Keratinocyte (primary cell): ENCODE measurements at regions not wholly inside any gene's neighbourhood (a gene's known extent, or its start where the extent isn't known, plus 50 kb on each side); places are given as distances from the start of the nearest gene placed in this dataset.

Source experiments
- DNase-seq: peaks from one replicate; pipeline ENCODE4 v3.0.0-alpha.2; 2011; ENCODE audit warnings: low read depth, missing footprints, low spot score
- FAIRE-seq: peaks from 2 replicates; lab custom pipeline; 2011; peaks lifted over from hg19 to GRCh38; lab: Jason Lieb, UNC
- H2AFZ ChIP-seq: 2 replicates; pipeline ENCODE4 v1.6.0; 2012; ENCODE audit warnings: low read length, control low read depth, inconsistent platforms; ENCODE audit not compliant: control insufficient read depth
- H3K27ac ChIP-seq: 2 replicates; pipeline ENCODE4 v1.5.1; 2011; ENCODE audit warnings: low read length; ENCODE audit not compliant: control insufficient read depth, insufficient read depth
- H3K27me3 ChIP-seq: 3 replicates; pipeline ENCODE4 v1.6.0; 2011; ENCODE audit warnings: low read length; ENCODE audit not compliant: control insufficient read depth, insufficient read depth; ENCODE audit errors: extremely low read depth
- H3K36me3 ChIP-seq, 2 experiments: 2 replicates in 1 of 2; 3 replicates in 1 of 2; pipeline ENCODE4 v1.5.1; 2011; ENCODE audit warnings: low read length in 2 of 2, mild to moderate bottlenecking in 1 of 2; ENCODE audit not compliant: control insufficient read depth in 2 of 2, insufficient read depth in 2 of 2; ENCODE audit errors: extremely low read depth in 1 of 2
- H3K4me1 ChIP-seq: 3 replicates; pipeline ENCODE4 v1.5.1; 2011; ENCODE audit warnings: low read length; ENCODE audit not compliant: control insufficient read depth, insufficient read depth; ENCODE audit errors: extremely low read depth
- H3K4me2 ChIP-seq: 3 replicates; pipeline ENCODE4 v1.6.0; 2011; ENCODE audit warnings: low read depth, low read length; ENCODE audit not compliant: control insufficient read depth, insufficient read depth; ENCODE audit errors: extremely low read depth
- H3K4me3 ChIP-seq, 3 experiments: fragments of 200-600 bp in 1 of 3; sonication (generic) in 1 of 3; 2 replicates in 2 of 3; 3 replicates in 1 of 3; pipeline ENCODE4 v1.5.1; 2011 to 2016; ENCODE audit warnings: low read length in 3 of 3, mild to moderate bottlenecking in 3 of 3, control low read depth in 2 of 3, inconsistent platforms in 1 of 3, low read depth in 1 of 3, mixed read lengths in 1 of 3, mixed run types in 1 of 3, moderate library complexity in 1 of 3; ENCODE audit not compliant: control insufficient read depth in 2 of 3, insufficient read depth in 2 of 3; ENCODE audit errors: extremely low read depth in 1 of 3
- H3K79me2 ChIP-seq: 2 replicates; pipeline ENCODE4 v1.6.0; 2012; ENCODE audit warnings: low read length; ENCODE audit not compliant: control insufficient read depth, insufficient read depth
- H3K9ac ChIP-seq: 3 replicates; pipeline ENCODE4 v1.6.0; 2011; ENCODE audit warnings: low read length; ENCODE audit not compliant: control insufficient read depth, insufficient read depth; ENCODE audit errors: extremely low read depth
- H3K9me1 ChIP-seq: 3 replicates; pipeline ENCODE4 v1.6.0; 2011; ENCODE audit warnings: low read length; ENCODE audit not compliant: control insufficient read depth, insufficient read depth; ENCODE audit errors: extremely low read depth
- H3K9me3 ChIP-seq: 2 replicates; pipeline ENCODE4 v1.5.1; 2012; ENCODE audit warnings: low read depth, low read length; ENCODE audit not compliant: control insufficient read depth
- H4K20me1 ChIP-seq: 3 replicates; pipeline ENCODE4 v1.6.0; 2011; ENCODE audit warnings: low read length; ENCODE audit not compliant: control insufficient read depth, insufficient read depth; ENCODE audit errors: extremely low read depth
- EZH2 ChIP-seq: IDR thresholded peaks from one replicate; pipeline ENCODE4 v1.6.1; 2012; ENCODE audit warnings: inconsistent platforms, mild to moderate bottlenecking, low read length, moderate library complexity
- dilution Hi-C: fragments of 300-500 bp; cut with MboI; formaldehyde crosslinking; loops from one replicate; pipeline ENCODE4 v1.7.0; 2020; ENCODE audit warnings: low sequenced_read_pairs; ENCODE audit not compliant: extremely low pct_ligation_motif_present
- TF ChIP-seq, protein P1 (sequence below), 3 experiments: IDR thresholded peaks in 1 of 3; conservative IDR thresholded peaks in 1 of 3; optimal IDR thresholded peaks in 1 of 3; 2 replicates in 2 of 3; 3 replicates in 1 of 3; pipeline versions ENCODE3 to v1.5.1; 2011; ENCODE audit warnings: low read length in 3 of 3, mild to moderate bottlenecking in 3 of 3, moderate library complexity in 2 of 3, control low read depth in 1 of 3, inconsistent platforms in 1 of 3; ENCODE audit not compliant: insufficient read depth in 2 of 3; ENCODE audit errors: extremely low read depth in 1 of 3

DNA sequence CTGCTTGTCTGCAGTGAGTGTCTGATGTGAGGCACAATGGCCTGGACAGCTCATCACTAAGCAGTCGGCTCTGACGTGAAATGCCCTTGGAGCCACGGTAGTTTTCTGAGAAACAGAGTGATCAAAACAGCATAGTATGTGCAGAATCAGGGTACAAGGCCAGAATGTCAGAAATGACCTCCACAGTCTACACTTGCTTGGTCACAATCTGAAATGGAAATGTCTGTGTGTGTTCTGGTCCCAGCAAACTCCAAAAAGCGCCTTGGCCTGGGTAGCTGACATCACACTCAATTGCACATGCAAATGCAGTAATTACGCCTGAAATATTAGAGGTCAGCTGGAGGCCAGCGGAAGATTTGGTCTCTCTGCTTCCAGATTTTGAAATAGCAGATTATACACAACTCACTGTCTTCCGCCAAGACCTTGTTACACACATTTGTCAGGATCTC is 95.4 kb downstream of the CTAGE1 start:
- H4K20me1 ChIP-seq = no peaks in the 10 kb centered on the region
- peaks cover 3% of the 10 kb centered on the region for H3K27me3 ChIP-seq
- no peak overlapping the region for H3K9ac ChIP-seq
- FAIRE-seq (no peak), DNase-seq (no peak)
- H3K4me1 ChIP-seq = no peaks in the 10 kb centered on the region
- no peaks in the 10 kb centered on the region for H3K79me2 ChIP-seq
- no peaks in the 10 kb centered on the region for H3K9me1 ChIP-seq
- no peak overlapping the region for H3K27ac ChIP-seq
- H2AFZ ChIP-seq = no peak overlapping the region
- H3K4me3 ChIP-seq = no peak overlapping the region
- no peaks in the 10 kb centered on the region for H3K36me3 ChIP-seq
- H3K9me3 ChIP-seq = no peaks in the 10 kb centered on the region
- TF ChIP-seq, protein P1, sequence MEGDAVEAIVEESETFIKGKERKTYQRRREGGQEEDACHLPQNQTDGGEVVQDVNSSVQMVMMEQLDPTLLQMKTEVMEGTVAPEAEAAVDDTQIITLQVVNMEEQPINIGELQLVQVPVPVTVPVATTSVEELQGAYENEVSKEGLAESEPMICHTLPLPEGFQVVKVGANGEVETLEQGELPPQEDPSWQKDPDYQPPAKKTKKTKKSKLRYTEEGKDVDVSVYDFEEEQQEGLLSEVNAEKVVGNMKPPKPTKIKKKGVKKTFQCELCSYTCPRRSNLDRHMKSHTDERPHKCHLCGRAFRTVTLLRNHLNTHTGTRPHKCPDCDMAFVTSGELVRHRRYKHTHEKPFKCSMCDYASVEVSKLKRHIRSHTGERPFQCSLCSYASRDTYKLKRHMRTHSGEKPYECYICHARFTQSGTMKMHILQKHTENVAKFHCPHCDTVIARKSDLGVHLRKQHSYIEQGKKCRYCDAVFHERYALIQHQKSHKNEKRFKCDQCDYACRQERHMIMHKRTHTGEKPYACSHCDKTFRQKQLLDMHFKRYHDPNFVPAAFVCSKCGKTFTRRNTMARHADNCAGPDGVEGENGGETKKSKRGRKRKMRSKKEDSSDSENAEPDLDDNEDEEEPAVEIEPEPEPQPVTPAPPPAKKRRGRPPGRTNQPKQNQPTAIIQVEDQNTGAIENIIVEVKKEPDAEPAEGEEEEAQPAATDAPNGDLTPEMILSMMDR (optimal IDR thresholded peaks at IDR 0.05 in 1 of 3, IDR thresholded peaks at IDR 0.05 in 1 of 3, conservative IDR thresholded peaks at IDR 0.05 in 1 of 3; ENCODE audit: extremely low read depth in 1 of 3, insufficient read depth in 2 of 3, low read length in 3 of 3) = no peak
- TF ChIP-seq EZH2 = no peak
- dilution Hi-C loops = no loop called here
- no peak overlapping the region for H3K4me2 ChIP-seq

DNA sequence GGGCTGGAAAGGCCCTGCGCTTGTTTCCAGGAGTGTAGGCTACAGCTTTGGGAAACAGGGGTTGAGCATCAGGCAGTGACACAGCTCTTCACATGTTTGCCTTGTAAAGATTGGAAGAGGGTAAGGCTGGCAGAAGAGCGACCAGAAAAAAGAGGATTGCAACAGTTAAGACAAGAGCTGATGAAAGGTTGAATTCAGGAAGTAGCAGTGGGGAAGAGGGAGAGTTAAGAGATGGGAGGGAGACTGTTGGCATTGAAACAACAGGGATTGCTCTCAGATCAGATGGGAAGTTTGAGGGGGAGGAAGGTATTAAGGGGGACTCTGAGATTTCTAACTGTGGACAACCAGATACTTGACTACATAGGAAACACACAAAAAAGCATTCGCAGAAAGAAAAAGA is 96.9 kb downstream of the CTAGE1 start:
- dilution Hi-C loops = no loop called here
- no peaks in the 10 kb centered on the region for H3K9me1 ChIP-seq
- H3K4me1 ChIP-seq = no peaks in the 10 kb centered on the region
- no peak overlapping the region for H2AFZ ChIP-seq
- H3K4me3 ChIP-seq = no peak overlapping the region
- H3K27me3 ChIP-seq = peaks cover 3% of the 10 kb centered on the region
- H3K36me3 ChIP-seq = no peaks in the 10 kb centered on the region
- no peaks in the 10 kb centered on the region for H4K20me1 ChIP-seq
- no peak overlapping the region for H3K9ac ChIP-seq
- no peak overlapping the region for H3K27ac ChIP-seq
- no peak for TF ChIP-seq EZH2
- TF ChIP-seq, protein P1 (optimal IDR thresholded peaks at IDR 0.05 in 1 of 3, IDR thresholded peaks at IDR 0.05 in 1 of 3, conservative IDR thresholded peaks at IDR 0.05 in 1 of 3; ENCODE audit: extremely low read depth in 1 of 3, insufficient read depth in 2 of 3, low read length in 3 of 3) = no peak
- no peaks in the 10 kb centered on the region for H3K79me2 ChIP-seq
- FAIRE-seq = no peak
- DNase-seq = no peak
- no peaks in the 10 kb centered on the region for H3K9me3 ChIP-seq
- no peak overlapping the region for H3K4me2 ChIP-seq
